ENCODE measurements at regions not wholly inside any gene's neighbourhood (a gene's known extent, or its start where the extent isn't known, plus 50 kb on each side); places are given as distances from the start of the nearest gene placed in this dataset.
"Not testable (repeated sequence)": the region's sequence is repeated elsewhere in the genome, so short reads cannot be mapped to it uniquely, and the experiment has no call there.

GRCh38 chr15:67948215-67948614, 105.9 kb upstream of the PIAS1 start (continued):
- no peak for TF ChIP-seq ZNF462 (CRISPR knock-in tag; IDR thresholded peaks at IDR 0.05)
- TF ChIP-seq POLR2AphosphoS5 (IDR thresholded peaks at IDR 0.05; ENCODE audit: low read depth) = no peak
- no peak for TF ChIP-seq EZH2 (IDR thresholded peaks at IDR 0.05; ENCODE audit: low read depth, unreplicated experiment)

GRCh38 chr15:67951187-67951586, 102.9 kb upstream of the PIAS1 start:
- ATAC-seq; H4K20me1 ChIP-seq (replicated peaks; ENCODE audit: insufficient read depth); H3K9me2 ChIP-seq (ENCODE audit: insufficient read depth); H3K4me2 ChIP-seq; H3K27me3 ChIP-seq (ENCODE audit: insufficient read depth); H3K36me3 ChIP-seq (ENCODE audit: insufficient read depth); H3K4me1 Mint-ChIP-seq; H3F3A ChIP-seq (replicated peaks; ENCODE audit: low read depth); H3K79me2 ChIP-seq (replicated peaks; ENCODE audit: insufficient read depth); H3K36me3 Mint-ChIP-seq (ENCODE audit: low read depth); DNase-seq (ENCODE audit: low spot score); H3K4me3 Mint-ChIP-seq; H2AFZ ChIP-seq; H3K27me3 Mint-ChIP-seq (ENCODE audit: insufficient read depth, low read depth, poor library complexity); H3K27ac Mint-ChIP-seq; H3K4me1 ChIP-seq (ENCODE audit: insufficient read depth); H3K27ac ChIP-seq (ENCODE audit: low read depth); H3K4me3 ChIP-seq; H3K9me3 Mint-ChIP-seq: not testable (repeated sequence)

DNA sequence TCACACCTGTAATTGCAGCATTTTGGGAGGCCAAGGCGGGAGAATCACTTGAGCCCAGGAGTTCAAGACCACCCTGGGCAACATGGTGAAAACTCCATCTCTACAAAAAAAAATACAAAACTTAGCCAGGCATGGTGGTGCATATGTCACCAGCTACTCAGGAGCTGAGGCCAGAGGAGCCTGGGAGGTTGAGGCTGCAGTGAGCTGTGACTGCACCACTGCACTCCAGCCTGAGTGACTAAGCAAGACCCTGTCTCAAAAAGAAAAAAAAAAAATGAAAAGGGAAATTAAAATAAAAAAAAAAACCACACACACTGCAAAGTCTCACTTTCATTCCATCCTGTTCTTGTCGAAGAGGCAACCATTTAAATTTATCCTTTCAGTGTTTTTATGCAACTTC, 100.8 kb upstream of the PIAS1 start:
- no peak overlapping the region for H3K27ac Mint-ChIP-seq
- peaks cover 4% of the 10 kb centered on the region; the same call in 1 of the 3 replicates for H3K9me3 Mint-ChIP-seq
- Histone ChIP-seq H3K27ac (ENCODE audit: low read depth) (no peak overlapping the region), H3K36me3 (ENCODE audit: insufficient read depth) (no peaks in the 10 kb centered on the region; the same call in 1 of the 2 replicates), H3K4me1 (ENCODE audit: insufficient read depth) (no peaks in the 10 kb centered on the region), H4K20me1 (replicated peaks; ENCODE audit: insufficient read depth) (no peaks in the 10 kb centered on the region), H3K4me2 (no peak overlapping the region), H3F3A (replicated peaks; ENCODE audit: low read depth) (no peaks in the 10 kb centered on the region), H3K9me2 (ENCODE audit: insufficient read depth) (0 out of 2 replicates have a peak, but pooled peaks cover 6% of the 10 kb centered on the region), H3K27me3 (ENCODE audit: insufficient read depth) (no peaks in the 10 kb centered on the region), H3K4me3 (no peak overlapping the region), H3K79me2 (replicated peaks; ENCODE audit: insufficient read depth) (no peaks in the 10 kb centered on the region), H2AFZ (no peak overlapping the region)
- no peaks in the 10 kb centered on the region for H3K36me3 Mint-ChIP-seq (ENCODE audit: low read depth)
- no peaks in the 10 kb centered on the region for H3K27me3 Mint-ChIP-seq (ENCODE audit: insufficient read depth, low read depth, poor library complexity)
- DNase-seq (ENCODE audit: low spot score) (no peak), ATAC-seq (no peak)
- no peak overlapping the region for H3K4me3 Mint-ChIP-seq
- no peaks in the 10 kb centered on the region for H3K4me1 Mint-ChIP-seq
- TF ChIP-seq POLR2AphosphoS5 (IDR thresholded peaks at IDR 0.05; ENCODE audit: low read depth) (no peak), ZNF462 (CRISPR knock-in tag; IDR thresholded peaks at IDR 0.05) (no peak), NANOG (IDR thresholded peaks at IDR 0.05; ENCODE audit: borderline replicate concordance) (no peak), ZNF331 (CRISPR knock-in tag; IDR thresholded peaks at IDR 0.05; ENCODE audit: low read depth) (no peak)
